Vagina (tissue), 2 donors: ENCODE measurements at regions not wholly inside any gene's neighbourhood (a gene's known extent, or its start where the extent isn't known, plus 50 kb on each side); places are given as distances from the start of the nearest gene placed in this dataset.

Experiments used
- DNase-seq, 2 donors: peaks; one replicate each; pipeline ENCODE4 v3.0.0-alpha.2; 2017; ENCODE audit errors: extremely low spot score in 2 of 2
- H3K27ac ChIP-seq: fragments of 200-600 bp; sonication (generic); one replicate; pipeline ENCODE4 v1.5.1; 2019
- H3K27me3 ChIP-seq: fragments of 200-600 bp; sonication (generic); one replicate; pipeline ENCODE4 v1.5.1; 2019
- H3K36me3 ChIP-seq, 2 donors: fragments of 200-600 bp; sonication (generic); one replicate each; pipeline ENCODE4 v1.5.1; 2017 to 2019
- H3K4me1 ChIP-seq: fragments of 200-600 bp; sonication (generic); one replicate; pipeline ENCODE4 v1.5.1; 2019
- H3K4me3 ChIP-seq, 2 donors: fragments of 200-600 bp; sonication (generic); 1 replicate in 1 of 2; 2 replicates in 1 of 2; pipeline ENCODE4 v1.5.1; 2016 to 2019
- H3K9me3 ChIP-seq: fragments of 200-600 bp; sonication (generic); one replicate; pipeline ENCODE4 v1.5.1; 2019
- CTCF ChIP-seq, 3 experiments: fragments of 450-650 bp in 2 of 3; fragments of 200-600 bp in 1 of 3; sonication (generic) in 1 of 3; IDR thresholded peaks; one replicate each; pipeline ENCODE4 v1.5.1; 2017 to 2019; ENCODE audit warnings: antibody characterized with exemption in 3 of 3, mild to moderate bottlenecking in 2 of 3, moderate library complexity in 2 of 3
- POLR2A ChIP-seq, 2 donors: fragments of 450-650 bp; IDR thresholded peaks; one replicate each; pipeline ENCODE4 v1.6.1; 2017; ENCODE audit warnings: antibody characterized with exemption in 2 of 2, mild to moderate bottlenecking in 2 of 2, moderate library complexity in 2 of 2
- POLR2AphosphoS5 ChIP-seq, 2 donors: sonication (generic); formaldehyde crosslinking; IDR thresholded peaks; one replicate each; pipeline ENCODE4 v1.9.0; 2017; ENCODE audit warnings: antibody characterized with exemption in 2 of 2, mild to moderate bottlenecking in 2 of 2, low read depth in 1 of 2; ENCODE audit not compliant: insufficient read depth in 1 of 2
- intact Hi-C: fragments of 100-400 bp; cut with DNase I; formaldehyde crosslinking; loops from one replicate; pipeline ENCODE4 v1.15.1; 2023

- Histone ChIP-seq H3K4me3 (no peak overlapping the region), H3K4me1 (no peaks in the 10 kb centered on the region), H3K9me3 (no peaks in the 10 kb centered on the region), H3K27ac (no peak overlapping the region), H3K36me3 (no peaks in the 10 kb centered on the region), H3K27me3 (no peaks in the 10 kb centered on the region)
- intact Hi-C loops, result no loop called here
- no peak for DNase-seq
- TF ChIP-seq POLR2A (IDR thresholded peaks at IDR 0.05) (no peak), CTCF (IDR thresholded peaks at IDR 0.05) (no peak), POLR2AphosphoS5 (IDR thresholded peaks at IDR 0.05; ENCODE audit: insufficient read depth in 1 of 2, low read depth in 1 of 2) (no peak)
These were observed 192.1 kb upstream of the CXCR4 start for GRCh38 chr2:136310005-136310495.

DNA sequence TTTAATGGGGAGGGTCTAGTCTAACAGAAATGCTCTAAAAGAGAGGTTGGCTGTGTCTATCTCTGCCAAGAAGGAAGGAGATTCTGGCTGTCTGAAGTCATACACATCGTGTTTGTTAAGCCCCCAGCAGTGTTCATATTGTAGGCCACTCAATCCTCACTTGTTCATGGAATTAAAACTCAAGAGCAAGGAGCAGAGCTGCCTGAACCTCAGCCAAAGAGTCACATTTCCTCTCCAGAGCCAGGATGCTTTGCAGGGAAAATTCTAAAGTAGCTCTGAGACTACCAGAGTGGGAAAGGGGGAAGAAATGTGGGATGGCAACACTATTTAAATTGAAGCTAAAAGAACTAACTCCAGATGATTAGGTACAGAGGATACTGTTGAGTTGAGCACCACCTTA is 190.7 kb upstream of the CXCR4 start:
- Histone ChIP-seq H3K27me3 (no peaks in the 10 kb centered on the region), H3K9me3 (no peaks in the 10 kb centered on the region), H3K4me3 (no peak overlapping the region), H3K27ac (no peak overlapping the region), H3K4me1 (no peaks in the 10 kb centered on the region), H3K36me3 (no peaks in the 10 kb centered on the region)
- no peak for DNase-seq
- intact Hi-C loops, result no loop called here
- TF ChIP-seq CTCF (IDR thresholded peaks at IDR 0.05) (no peak), POLR2AphosphoS5 (IDR thresholded peaks at IDR 0.05; ENCODE audit: insufficient read depth in 1 of 2, low read depth in 1 of 2) (no peak), POLR2A (IDR thresholded peaks at IDR 0.05) (no peak)

DNA sequence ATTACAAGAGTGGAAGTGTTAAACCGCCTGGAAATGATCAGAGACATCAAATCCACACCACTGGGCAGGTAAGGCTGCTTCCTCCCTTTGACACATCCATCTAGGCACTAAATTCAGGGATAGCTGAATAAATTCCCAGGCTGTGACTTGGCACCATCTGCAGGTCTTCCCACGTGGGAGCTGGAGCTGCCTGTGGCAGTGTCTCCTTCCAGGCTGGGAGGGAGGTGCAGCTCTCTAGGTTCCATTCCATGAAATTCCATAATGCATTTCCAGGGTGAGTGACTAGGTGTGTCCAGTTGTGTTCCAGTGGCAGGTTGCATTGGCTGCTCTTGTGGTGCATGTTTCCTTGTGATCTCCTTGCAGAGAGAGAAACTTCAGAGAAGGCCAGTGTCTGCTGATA is 188.9 kb upstream of the CXCR4 start:
- H3K9me3 ChIP-seq, result no peaks in the 10 kb centered on the region
- H3K4me3 ChIP-seq, result no peak overlapping the region
- H3K27me3 ChIP-seq, result no peaks in the 10 kb centered on the region
- DNase-seq, result no peak
- H3K4me1 ChIP-seq, result no peaks in the 10 kb centered on the region
- TF ChIP-seq POLR2A (IDR thresholded peaks at IDR 0.05) (no peak), POLR2AphosphoS5 (IDR thresholded peaks at IDR 0.05; ENCODE audit: insufficient read depth in 1 of 2, low read depth in 1 of 2) (no peak), CTCF (IDR thresholded peaks at IDR 0.05) (no peak)
- intact Hi-C loops, result no loop called here
- H3K36me3 ChIP-seq, result no peaks in the 10 kb centered on the region
- no peak overlapping the region for H3K27ac ChIP-seq

- DNase-seq, result no peak
- Histone ChIP-seq H3K27me3 (no peaks in the 10 kb centered on the region), H3K36me3 (no peaks in the 10 kb centered on the region), H3K4me1 (no peaks in the 10 kb centered on the region), H3K9me3 (no peaks in the 10 kb centered on the region), H3K4me3 (no peak overlapping the region), H3K27ac (no peak overlapping the region)
- intact Hi-C loops, result no loop called here
- no peak for TF ChIP-seq POLR2AphosphoS5 (IDR thresholded peaks at IDR 0.05; ENCODE audit: insufficient read depth in 1 of 2, low read depth in 1 of 2)
- no peak for TF ChIP-seq CTCF (IDR thresholded peaks at IDR 0.05)
- TF ChIP-seq POLR2A (IDR thresholded peaks at IDR 0.05), result no peak
These were observed 187.7 kb upstream of the CXCR4 start for GRCh38 chr2:136305517-136306192.

- H3K9me3 ChIP-seq, result no peaks in the 10 kb centered on the region
- H3K27ac ChIP-seq, result no peak overlapping the region
- no peak for TF ChIP-seq POLR2A (IDR thresholded peaks at IDR 0.05)
- no peak for TF ChIP-seq POLR2AphosphoS5 (IDR thresholded peaks at IDR 0.05; ENCODE audit: insufficient read depth in 1 of 2, low read depth in 1 of 2)
- no peak for TF ChIP-seq CTCF (IDR thresholded peaks at IDR 0.05)
- no peaks in the 10 kb centered on the region for H3K36me3 ChIP-seq
- no peak for DNase-seq
- H3K4me1 ChIP-seq, result no peaks in the 10 kb centered on the region
- intact Hi-C loops, result no loop called here
- H3K4me3 ChIP-seq, result no peak overlapping the region
- H3K27me3 ChIP-seq, result no peaks in the 10 kb centered on the region
These were observed 183.1 kb upstream of the CXCR4 start for GRCh38 chr2:136301006-136301405.
